ENCODE measurements at regions not wholly inside any gene's neighbourhood (a gene's known extent, or its start where the extent isn't known, plus 50 kb on each side); places are given as distances from the start of the nearest gene placed in this dataset.

DNA sequence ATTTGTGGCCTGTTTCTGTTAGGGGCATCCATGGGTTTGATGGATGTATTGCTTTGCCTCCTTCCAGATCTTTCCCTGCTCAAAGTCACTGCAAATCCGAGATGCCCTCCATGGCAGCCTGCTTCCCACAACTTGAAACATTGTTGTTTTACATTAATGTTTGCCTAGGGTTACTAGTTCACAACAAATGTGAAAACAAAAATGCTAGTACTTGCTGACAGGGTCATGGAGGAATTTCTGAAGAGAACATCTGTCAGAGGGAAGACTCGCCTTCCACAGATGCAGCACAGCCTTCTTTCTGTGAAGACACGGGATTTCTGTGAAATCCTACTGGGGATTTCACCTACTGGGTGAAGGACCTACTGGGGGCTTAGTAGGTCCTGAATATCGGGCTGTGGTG, 260.0 kb upstream of the FN1 start:
- intact Hi-C loops (cut with micrococcal nuclease), result no loop called here

DNA sequence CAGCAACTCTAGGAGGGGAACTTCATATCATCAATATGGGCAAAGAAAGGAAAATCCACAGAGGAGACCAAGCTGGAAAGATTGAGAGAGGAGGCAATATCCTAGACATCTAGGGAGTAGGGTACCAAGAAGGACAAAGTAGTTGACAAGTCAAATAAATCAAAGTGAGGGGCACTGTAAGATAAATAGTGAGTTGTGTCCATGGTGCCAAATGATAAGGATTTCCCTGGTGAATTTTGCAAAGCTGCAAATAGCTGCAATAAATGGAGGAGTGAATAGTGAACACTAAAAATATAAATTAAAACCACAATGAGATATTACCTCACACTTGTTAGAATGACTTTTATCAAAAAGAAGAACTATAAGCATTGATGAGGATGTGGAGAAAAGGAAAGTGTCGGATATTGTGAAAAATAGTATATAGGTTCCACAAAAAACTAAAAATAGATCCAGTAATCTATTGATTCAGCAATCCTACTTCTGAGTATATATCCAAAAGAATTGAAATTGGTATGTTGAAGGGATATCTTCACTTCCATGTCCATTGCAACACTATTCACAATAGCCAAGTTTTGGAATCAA, 258.2 kb upstream of the FN1 start:
- intact Hi-C loops (cut with micrococcal nuclease), result no loop called here

- intact Hi-C loops (cut with micrococcal nuclease), result no loop called here
These were observed 257.5 kb upstream of the FN1 start for GRCh38 chr2:215693193-215693998.

GRCh38 chr2:215692387-215693079, 256.7 kb upstream of the FN1 start:
- intact Hi-C loops (cut with micrococcal nuclease), result no loop called here

GRCh38 chr2:215691346-215691745, 255.5 kb upstream of the FN1 start:
- intact Hi-C loops (cut with micrococcal nuclease), result no loop called here

DNA sequence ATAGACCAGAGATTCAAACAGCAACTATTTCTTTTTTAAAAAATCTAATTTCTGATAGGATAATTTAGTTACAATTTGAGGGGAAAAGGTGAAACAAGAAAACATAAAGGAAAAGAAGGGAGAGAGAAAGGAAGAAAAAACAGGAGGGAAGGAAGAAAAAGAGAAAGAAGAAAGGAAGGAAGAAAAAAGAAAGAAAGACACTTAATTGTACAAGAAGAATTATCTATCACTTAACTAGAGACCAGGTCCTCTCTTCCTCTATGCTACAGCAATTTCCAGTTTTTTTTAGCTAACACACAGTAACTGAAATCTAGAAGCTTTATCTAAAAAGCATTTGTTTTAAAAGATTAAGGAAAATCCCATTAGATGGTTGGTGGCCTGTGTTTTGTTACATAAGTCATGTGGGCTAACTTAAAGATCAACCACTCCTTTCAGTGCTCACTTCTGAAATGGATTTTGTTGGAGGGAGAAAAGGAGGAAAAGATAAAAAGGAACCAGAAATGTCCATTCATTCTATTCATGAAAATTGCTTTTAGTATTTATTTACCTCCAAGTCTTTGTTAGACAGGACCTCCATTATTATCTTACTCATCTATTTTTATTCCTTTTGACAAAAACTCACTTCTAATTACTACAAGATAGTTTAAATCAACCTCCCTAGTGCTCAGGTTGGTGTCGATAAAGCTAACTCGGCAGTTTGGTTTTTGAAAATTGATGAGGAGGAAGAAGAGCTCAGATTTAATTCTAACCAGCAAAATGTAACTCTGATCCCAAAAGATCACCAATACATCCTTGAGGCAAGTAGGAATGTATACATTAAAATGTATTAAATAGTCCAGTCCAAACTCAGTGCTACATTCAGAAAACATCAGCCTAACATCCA, 251.5 kb upstream of the FN1 start:
- intact Hi-C loops (cut with micrococcal nuclease), result loop anchor here (10.0 kb wide), 2 partner anchors 147 to 883 kb away; partner anchors contain the start of gene BARD1

- intact Hi-C loops (cut with micrococcal nuclease), result loop anchor here (10.0 kb wide), 2 partner anchors 149 to 881 kb away; partner anchors contain the start of gene BARD1
These were observed 249.5 kb upstream of the FN1 start for GRCh38 chr2:215685238-215685990.

DNA sequence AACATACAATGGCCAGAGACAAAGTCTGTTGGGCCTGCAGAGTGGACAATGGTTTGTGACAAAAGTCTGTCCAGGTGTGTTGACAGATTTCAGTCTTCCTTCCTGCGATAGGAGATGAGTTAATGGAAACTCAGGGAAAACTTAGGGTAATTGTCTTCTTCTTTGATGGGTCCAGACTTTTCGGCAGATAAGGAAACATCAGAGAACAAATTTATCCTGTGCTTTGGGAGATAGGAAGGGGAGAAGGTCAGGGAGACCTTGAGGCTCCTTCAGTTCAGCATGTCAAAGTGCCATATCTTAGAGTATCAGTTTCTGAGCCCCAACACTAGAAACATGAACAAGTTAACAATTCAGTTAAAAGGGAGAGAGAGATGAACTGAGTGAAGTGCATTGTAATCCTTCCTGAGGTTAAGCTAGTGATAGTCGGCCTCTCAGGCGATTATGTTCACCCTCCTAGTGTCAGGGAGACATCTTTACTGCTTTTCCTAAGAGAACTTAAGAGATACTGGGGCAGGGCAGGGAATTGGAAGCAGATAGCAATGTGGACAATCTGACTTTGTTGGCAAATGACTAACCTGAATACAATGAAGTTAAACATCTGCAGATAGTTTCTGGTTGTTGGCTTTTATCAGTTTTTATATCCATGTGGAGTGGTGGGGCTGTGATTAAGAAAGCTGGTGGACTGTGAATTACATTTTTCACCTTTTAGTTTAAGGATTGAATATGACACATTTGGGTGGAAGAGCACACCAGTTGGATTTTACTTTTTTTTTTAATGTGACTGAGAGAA, 248.8 kb upstream of the FN1 start:
- intact Hi-C loops (cut with micrococcal nuclease), result loop anchor here (5.0 to 10.0 kb wide), 3 partner anchors 68 to 880 kb away; partner anchors contain the start of gene BARD1

- intact Hi-C loops (cut with micrococcal nuclease), result loop anchor here (5.0 to 10.0 kb wide), 3 partner anchors 69 to 878 kb away; partner anchors contain the start of gene BARD1
These were observed 247.4 kb upstream of the FN1 start for GRCh38 chr2:215683295-215683694.

DNA sequence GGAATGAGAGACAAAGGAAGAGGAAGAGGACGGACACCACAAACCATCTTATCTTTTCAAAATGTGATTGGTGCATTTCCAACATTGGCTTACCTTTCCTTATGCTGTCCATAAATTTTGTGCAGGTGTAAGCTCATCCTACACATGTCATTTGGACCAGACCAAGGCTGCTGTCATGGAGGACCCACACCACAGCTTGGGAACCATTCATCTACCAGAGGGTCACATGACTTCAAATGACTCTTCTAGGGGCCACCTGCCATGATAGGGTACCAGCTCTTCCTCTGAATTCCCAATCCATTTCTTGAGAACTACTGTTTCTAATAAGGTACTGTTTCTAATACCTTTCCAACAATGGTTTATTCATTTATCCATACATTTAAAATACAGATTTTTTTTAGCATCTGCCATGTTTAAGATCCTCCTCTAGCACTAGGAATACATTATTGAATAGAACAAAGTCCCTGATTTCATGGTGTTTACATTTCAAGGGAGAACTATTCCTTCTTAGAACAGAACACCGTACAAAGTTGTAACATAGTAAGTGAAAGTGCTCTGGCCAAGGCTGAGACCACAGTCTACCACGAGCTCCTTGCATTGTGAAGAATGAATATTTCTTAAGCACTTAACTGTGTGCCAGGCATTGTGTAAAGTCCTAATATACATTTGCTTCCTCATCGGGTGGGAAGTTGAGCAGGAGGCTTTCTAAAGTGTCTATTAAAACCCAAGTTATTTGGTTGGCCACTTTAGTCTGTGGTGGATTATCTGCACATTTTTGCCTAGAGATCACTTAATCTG, 246.1 kb upstream of the FN1 start:
- intact Hi-C loops (cut with micrococcal nuclease), result loop anchor here (5.0 to 10.0 kb wide), 3 partner anchors 70 to 877 kb away; partner anchors contain the start of gene BARD1

GRCh38 chr2:215680605-215681598, 245.0 kb upstream of the FN1 start:
- intact Hi-C loops (cut with micrococcal nuclease), result loop anchor here (5.0 to 10.0 kb wide), 3 partner anchors 71 to 876 kb away; partner anchors contain the start of gene BARD1

DNA sequence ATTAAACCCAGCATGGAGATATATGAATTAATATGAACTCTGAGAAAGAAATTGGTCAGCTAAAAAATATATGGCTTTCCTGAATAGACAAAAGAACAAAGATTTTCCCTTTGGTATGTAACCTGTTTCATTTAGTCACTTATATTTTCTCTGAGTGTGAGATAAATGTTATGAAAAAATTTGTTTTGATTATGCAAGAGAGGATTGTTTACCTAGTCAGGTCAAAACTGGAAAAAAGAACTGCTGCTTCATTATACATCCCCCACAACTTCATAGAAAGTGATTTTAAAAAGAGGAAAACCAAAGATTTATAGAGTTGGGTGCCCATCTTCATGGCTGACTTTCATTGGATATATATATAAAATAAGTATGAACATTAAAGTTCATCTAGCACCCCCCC, 242.2 kb upstream of the FN1 start:
- intact Hi-C loops (cut with micrococcal nuclease), result no loop called here

GRCh38 chr2:215677481-215677880, 241.6 kb upstream of the FN1 start:
- intact Hi-C loops (cut with micrococcal nuclease), result no loop called here

DNA sequence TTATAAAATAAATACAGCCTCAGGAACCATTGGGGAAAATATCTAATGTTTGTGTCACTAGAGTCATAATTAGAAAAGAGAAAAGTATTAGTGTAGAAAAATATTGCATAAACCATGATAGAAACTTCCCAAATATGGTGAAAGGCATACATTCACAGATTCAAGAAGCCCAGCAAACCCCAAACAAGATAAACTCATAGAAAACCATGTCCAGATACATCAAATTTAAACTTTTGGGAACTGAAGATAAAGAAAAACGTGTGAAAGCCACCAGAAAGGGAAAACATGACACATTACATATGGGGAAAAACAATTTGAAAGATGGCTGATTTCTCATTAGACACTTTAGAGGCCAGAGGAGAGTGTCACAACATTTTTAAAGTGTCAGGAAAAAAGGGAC, 236.5 kb upstream of the FN1 start:
- intact Hi-C loops (cut with micrococcal nuclease), result no loop called here

- intact Hi-C loops (cut with micrococcal nuclease), result no loop called here
These were observed 235.8 kb upstream of the FN1 start for GRCh38 chr2:215671691-215672090.

DNA sequence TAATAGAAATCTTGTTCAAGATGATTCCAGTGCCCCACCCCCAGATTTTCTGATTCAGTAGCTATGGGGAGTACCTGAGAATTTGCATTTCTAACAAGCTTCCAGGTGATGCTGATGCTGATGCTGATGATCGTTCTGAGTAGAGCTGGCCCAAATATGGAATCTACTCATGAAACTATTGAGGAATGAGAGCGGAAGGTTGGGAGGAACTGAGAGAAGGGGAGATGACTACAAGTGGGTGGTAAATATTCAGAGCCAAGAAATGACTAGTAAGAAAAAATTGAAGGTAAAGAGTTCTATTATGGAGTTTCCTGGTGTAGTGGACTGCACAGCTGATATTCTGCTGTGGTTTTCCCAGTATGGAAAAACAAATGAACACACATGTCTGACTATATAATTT, 235.4 kb upstream of the FN1 start:
- intact Hi-C loops (cut with micrococcal nuclease), result no loop called here

DNA sequence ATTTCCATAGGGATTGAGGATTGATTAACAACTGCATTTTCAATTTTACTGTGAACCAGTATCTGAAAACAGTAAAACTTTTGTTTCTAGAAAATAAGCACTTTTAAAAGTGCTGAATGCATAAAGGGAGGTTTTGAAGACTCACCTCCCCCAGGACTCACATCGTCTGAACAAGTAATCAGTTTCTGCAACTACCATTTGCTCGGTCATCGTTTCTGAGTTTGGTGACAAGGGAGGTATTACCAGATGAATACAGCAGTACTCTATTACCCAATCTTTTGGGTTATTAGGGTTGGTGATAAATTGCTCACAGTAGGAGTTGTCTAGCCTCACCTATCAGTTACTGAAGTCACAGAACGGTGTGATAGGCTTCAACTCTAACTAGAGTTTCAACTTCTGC, 234.5 kb upstream of the FN1 start:
- intact Hi-C loops (cut with micrococcal nuclease), result no loop called here
